ENCODE measurements at regions not wholly inside any gene's neighbourhood (a gene's known extent, or its start where the extent isn't known, plus 50 kb on each side); places are given as distances from the start of the nearest gene placed in this dataset.

DNA sequence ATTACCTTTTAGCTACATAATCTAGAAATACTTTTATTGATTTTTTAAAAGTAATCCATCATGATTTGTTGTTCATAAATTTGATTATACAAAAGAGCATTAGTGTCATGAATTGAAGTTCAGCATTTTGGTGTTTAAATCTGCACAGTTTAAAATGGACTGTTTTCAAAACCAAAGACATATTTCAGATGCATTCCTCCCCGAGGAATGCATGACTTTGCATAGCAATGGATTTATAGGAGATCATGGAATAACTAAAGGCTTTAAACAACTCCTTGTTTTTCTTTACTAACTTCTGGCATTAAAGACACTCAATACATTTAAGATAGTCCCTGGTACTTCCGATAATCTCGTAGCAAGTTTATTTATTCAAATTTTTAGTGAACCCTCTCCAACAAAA lies 863.1 kb upstream of the TMPRSS15 start:
- Mint-ChIP-seq H3K9me3 (no peaks in the 10 kb centered on the region), H3K36me3 (no peaks in the 10 kb centered on the region), H3K27me3 (no peaks in the 10 kb centered on the region), H3K27ac (no peak overlapping the region), H3K4me3 (no peak overlapping the region), H3K4me1 (ENCODE audit: unreplicated experiment) (no peaks in the 10 kb centered on the region)
- no peak for DNase-seq (ENCODE audit: extremely low spot score, unreplicated experiment)
- TF ChIP-seq, protein P1, sequence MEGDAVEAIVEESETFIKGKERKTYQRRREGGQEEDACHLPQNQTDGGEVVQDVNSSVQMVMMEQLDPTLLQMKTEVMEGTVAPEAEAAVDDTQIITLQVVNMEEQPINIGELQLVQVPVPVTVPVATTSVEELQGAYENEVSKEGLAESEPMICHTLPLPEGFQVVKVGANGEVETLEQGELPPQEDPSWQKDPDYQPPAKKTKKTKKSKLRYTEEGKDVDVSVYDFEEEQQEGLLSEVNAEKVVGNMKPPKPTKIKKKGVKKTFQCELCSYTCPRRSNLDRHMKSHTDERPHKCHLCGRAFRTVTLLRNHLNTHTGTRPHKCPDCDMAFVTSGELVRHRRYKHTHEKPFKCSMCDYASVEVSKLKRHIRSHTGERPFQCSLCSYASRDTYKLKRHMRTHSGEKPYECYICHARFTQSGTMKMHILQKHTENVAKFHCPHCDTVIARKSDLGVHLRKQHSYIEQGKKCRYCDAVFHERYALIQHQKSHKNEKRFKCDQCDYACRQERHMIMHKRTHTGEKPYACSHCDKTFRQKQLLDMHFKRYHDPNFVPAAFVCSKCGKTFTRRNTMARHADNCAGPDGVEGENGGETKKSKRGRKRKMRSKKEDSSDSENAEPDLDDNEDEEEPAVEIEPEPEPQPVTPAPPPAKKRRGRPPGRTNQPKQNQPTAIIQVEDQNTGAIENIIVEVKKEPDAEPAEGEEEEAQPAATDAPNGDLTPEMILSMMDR (conservative IDR thresholded peaks at IDR 0.05), result no peak

DNA sequence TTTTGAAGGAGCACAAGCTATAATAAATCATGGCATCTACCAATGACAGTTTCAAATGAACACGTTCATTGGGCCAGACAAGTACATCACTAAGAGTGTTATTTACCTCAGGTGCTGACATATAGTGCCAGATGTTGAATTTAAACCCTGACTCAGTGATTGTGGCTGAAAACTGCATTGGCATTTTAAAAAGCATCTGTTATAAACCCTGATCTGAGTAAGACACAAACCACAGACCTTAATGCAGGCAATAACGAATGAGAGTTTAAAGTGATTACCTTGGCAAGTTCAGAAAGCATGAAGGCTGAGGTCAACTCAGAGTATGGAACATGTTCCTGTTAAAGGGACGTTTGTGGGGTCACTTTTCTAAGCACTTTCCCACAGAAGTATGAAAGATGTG lies 865.1 kb upstream of the TMPRSS15 start:
- H3K27ac Mint-ChIP-seq, result no peak overlapping the region
- no peak overlapping the region for H3K4me3 Mint-ChIP-seq
- no peaks in the 10 kb centered on the region for H3K36me3 Mint-ChIP-seq
- no peak for DNase-seq (ENCODE audit: extremely low spot score, unreplicated experiment)
- H3K4me1 Mint-ChIP-seq (ENCODE audit: unreplicated experiment), result no peaks in the 10 kb centered on the region
- H3K9me3 Mint-ChIP-seq, result no peaks in the 10 kb centered on the region
- TF ChIP-seq, protein P1 (conservative IDR thresholded peaks at IDR 0.05), result no peak
- peaks cover 8% of the 10 kb centered on the region for H3K27me3 Mint-ChIP-seq

GRCh38 chr21:19275065-19275464 lies 871.5 kb upstream of the TMPRSS15 start:
- Mint-ChIP-seq H3K36me3 (no peaks in the 10 kb centered on the region), H3K9me3 (no peaks in the 10 kb centered on the region), H3K27me3 (peaks cover 12% of the 10 kb centered on the region), H3K4me1 (ENCODE audit: unreplicated experiment) (no peaks in the 10 kb centered on the region), H3K27ac (no peak overlapping the region), H3K4me3 (no peak overlapping the region)
- no peak for DNase-seq (ENCODE audit: extremely low spot score, unreplicated experiment)
- TF ChIP-seq, protein P1 (conservative IDR thresholded peaks at IDR 0.05), result no peak

DNA sequence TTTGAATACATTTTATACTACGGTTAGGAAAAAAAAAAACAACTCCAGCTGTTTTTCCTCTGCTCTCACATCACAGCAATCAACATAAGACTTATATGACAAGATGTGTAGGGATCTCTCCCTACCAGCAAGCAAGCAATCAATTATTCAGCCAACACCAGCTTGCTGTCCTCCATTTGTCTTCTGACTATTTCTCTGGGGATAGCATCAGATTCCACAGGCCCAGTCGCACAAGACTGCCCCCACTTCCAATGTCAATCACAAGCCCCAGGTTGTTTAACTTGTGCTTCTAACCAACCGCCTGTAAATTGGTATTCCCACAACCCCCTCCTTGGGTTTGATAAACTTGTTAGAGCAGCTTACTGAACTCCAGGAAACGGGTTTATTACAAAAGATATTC lies 873.1 kb upstream of the TMPRSS15 start:
- no peaks in the 10 kb centered on the region for H3K36me3 Mint-ChIP-seq
- TF ChIP-seq, protein P1 (conservative IDR thresholded peaks at IDR 0.05), result no peak
- H3K9me3 Mint-ChIP-seq, result no peaks in the 10 kb centered on the region
- H3K4me3 Mint-ChIP-seq, result no peak overlapping the region
- peaks cover 12% of the 10 kb centered on the region for H3K27me3 Mint-ChIP-seq
- H3K4me1 Mint-ChIP-seq (ENCODE audit: unreplicated experiment), result no peaks in the 10 kb centered on the region
- no peak overlapping the region for H3K27ac Mint-ChIP-seq
- no peak for DNase-seq (ENCODE audit: extremely low spot score, unreplicated experiment)

DNA sequence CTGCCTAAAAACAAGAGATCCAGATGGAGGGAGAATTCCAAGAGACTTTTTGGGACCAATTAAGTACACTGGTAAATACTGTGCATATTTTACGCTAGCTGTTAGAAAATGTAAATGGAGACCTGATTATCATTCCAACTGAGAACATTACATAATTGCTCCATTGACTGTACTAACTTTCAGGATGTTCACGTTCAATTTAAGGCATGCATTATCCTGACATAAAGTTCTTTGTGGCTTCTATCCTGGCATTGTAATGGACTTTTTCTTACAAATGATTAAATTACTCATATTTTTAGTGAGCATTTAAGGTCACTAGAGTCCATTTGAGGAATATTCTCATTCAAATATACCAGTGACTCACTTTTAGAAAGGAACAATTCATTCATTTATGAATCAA lies 883.3 kb upstream of the TMPRSS15 start:
- H3K4me3 Mint-ChIP-seq, result no peak overlapping the region
- H3K27me3 Mint-ChIP-seq, result no peaks in the 10 kb centered on the region
- H3K4me1 Mint-ChIP-seq (ENCODE audit: unreplicated experiment), result no peaks in the 10 kb centered on the region
- no peak overlapping the region for H3K27ac Mint-ChIP-seq
- no peaks in the 10 kb centered on the region for H3K9me3 Mint-ChIP-seq
- H3K36me3 Mint-ChIP-seq, result no peaks in the 10 kb centered on the region
- TF ChIP-seq, protein P1 (conservative IDR thresholded peaks at IDR 0.05), result no peak
- DNase-seq (ENCODE audit: extremely low spot score, unreplicated experiment), result no peak

GRCh38 chr21:19290328-19290727 lies 886.7 kb upstream of the TMPRSS15 start:
- TF ChIP-seq, protein P1 (conservative IDR thresholded peaks at IDR 0.05), result no peak
- H3K4me1 Mint-ChIP-seq (ENCODE audit: unreplicated experiment), result no peaks in the 10 kb centered on the region
- no peak overlapping the region for H3K27ac Mint-ChIP-seq
- H3K9me3 Mint-ChIP-seq, result no peaks in the 10 kb centered on the region
- DNase-seq (ENCODE audit: extremely low spot score, unreplicated experiment), result no peak
- no peaks in the 10 kb centered on the region for H3K27me3 Mint-ChIP-seq
- H3K36me3 Mint-ChIP-seq, result no peaks in the 10 kb centered on the region
- H3K4me3 Mint-ChIP-seq, result no peak overlapping the region
